ENCODE measurements at regions not wholly inside any gene's neighbourhood (a gene's known extent, or its start where the extent isn't known, plus 50 kb on each side); places are given as distances from the start of the nearest gene placed in this dataset.

- H3K9me1 ChIP-seq (replicated peaks; ENCODE audit: control insufficient read depth, extremely low read depth, insufficient read depth, low read length) = no peaks in the 10 kb centered on the region
- H3K36me3 ChIP-seq (ENCODE audit: control insufficient read depth in 2 of 2, extremely low read depth in 1 of 2, insufficient read depth in 2 of 2, low read length in 2 of 2) = no peaks in the 10 kb centered on the region
- no peaks in the 10 kb centered on the region for H3K79me2 ChIP-seq (ENCODE audit: control insufficient read depth, insufficient read depth, low read length)
- no peak overlapping the region for H3K4me2 ChIP-seq (ENCODE audit: insufficient read depth, low read length)
- DNase-seq (ENCODE audit: low read depth, low spot score) (no peak), FAIRE-seq (no peak)
- no peak overlapping the region for H3K4me3 ChIP-seq (replicated peaks in 1 of 3; ENCODE audit: insufficient read depth in 1 of 3, low read depth in 1 of 3, low read length in 3 of 3)
- peaks cover 3% of the 10 kb centered on the region for H3K9me3 ChIP-seq (replicated peaks; ENCODE audit: control insufficient read depth, insufficient read depth, low read length)
- ChIA-PET CTCF (no interaction called here), POLR2A (no interaction called here)
- H3K4me1 ChIP-seq (ENCODE audit: control insufficient read depth, extremely low read depth, insufficient read depth, low read length) = no peaks in the 10 kb centered on the region
- H3K27ac ChIP-seq (ENCODE audit: insufficient read depth, low read depth, low read length) = no peak overlapping the region
- intact Hi-C loops (cut with micrococcal nuclease) = no loop called here
- no peaks in the 10 kb centered on the region for H4K20me1 ChIP-seq (replicated peaks; ENCODE audit: control insufficient read depth, extremely low read depth, insufficient read depth, low read length)
- H3K27me3 ChIP-seq (ENCODE audit: control insufficient read depth in 2 of 2, insufficient read depth in 2 of 2, low read length in 2 of 2) = no peaks in the 10 kb centered on the region
- TF ChIP-seq MYC (IDR thresholded peaks at IDR 0.05; ENCODE audit: low read depth, low read length) (no peak), FOS (IDR thresholded peaks at IDR 0.05; ENCODE audit: borderline replicate concordance, insufficient read depth, low read length) (no peak), MAX (IDR thresholded peaks at IDR 0.05; ENCODE audit: insufficient read depth, insufficient read length) (no peak), GATA2 (IDR thresholded peaks at IDR 0.05; ENCODE audit: insufficient read depth, insufficient read length, low read depth, low read length) (no peak), EZH2 (IDR thresholded peaks at IDR 0.05; ENCODE audit: borderline replicate concordance, low read depth, low read length, severe bottlenecking) (no peak), JUN (IDR thresholded peaks at IDR 0.05; ENCODE audit: borderline replicate concordance, insufficient read depth, insufficient read length, low read depth) (no peak), POLR2A (IDR thresholded peaks at IDR 0.05; ENCODE audit: low read depth, low read length) (no peak), POLR2AphosphoS5 (IDR thresholded peaks at IDR 0.05; ENCODE audit: insufficient read depth, low read depth, low read length) (no peak), CTCF (IDR thresholded peaks at IDR 0.05; ENCODE audit: extremely low read depth in 1 of 2, insufficient read depth in 1 of 2, low read depth in 1 of 2, low read length in 2 of 2) (no peak)
- dilution Hi-C loops (cut with MboI; ENCODE audit: extremely low pct_ligation_motif_present, low sequenced_read_pairs) = no loop called here
- H2AFZ ChIP-seq (ENCODE audit: low read depth, low read length) = no peak overlapping the region
- H3K9ac ChIP-seq (replicated peaks; ENCODE audit: extremely low read depth, insufficient read depth, low read length) = no peak overlapping the region
- no TSS peak for BruUV-seq (replicated peaks)
Observed at GRCh38 chr10:111303887-111304286, 227.1 kb downstream of the ADRA2A start.

All from endothelial cell of umbilical vein (primary cell).